GM18907 (cell line): ENCODE measurements at regions not wholly inside any gene's neighbourhood (a gene's known extent, or its start where the extent isn't known, plus 50 kb on each side); places are given as distances from the start of the nearest gene placed in this dataset.
"Not testable (repeated sequence)": the region's sequence is repeated elsewhere in the genome, so short reads cannot be mapped to it uniquely, and the experiment has no call there.

ENCODE experiments used
- ATAC-seq: cut with Tn5 transposase; IDR thresholded peaks from one replicate; pipeline ENCODE4 v1.9.1; 2021; ENCODE audit warnings: mild to moderate bottlenecking, moderate library complexity; ENCODE audit not compliant: unreplicated experiment

GRCh38 chr9:66152406-66152805 is 415.5 kb downstream of the FOXD4L4 start:
- not testable (repeated sequence) for ATAC-seq

- peak; percentile 100 for ATAC-seq
Observed at GRCh38 chr9:66153021-66153725, 416.2 kb downstream of the FOXD4L4 start.

- not testable (repeated sequence) for ATAC-seq
Observed at GRCh38 chr9:66153971-66154691, 417.2 kb downstream of the FOXD4L4 start.

GRCh38 chr9:66182316-66182715 is 445.4 kb downstream of the FOXD4L4 start:
- ATAC-seq: not testable (repeated sequence)

GRCh38 chr9:66183648-66184047 is 446.7 kb downstream of the FOXD4L4 start:
- ATAC-seq: not testable (repeated sequence)

- ATAC-seq: not testable (repeated sequence)
Observed at GRCh38 chr9:66197199-66197598, 460.3 kb downstream of the FOXD4L4 start.

- ATAC-seq: not testable (repeated sequence)
Observed at GRCh38 chr9:66198421-66198820, 461.5 kb downstream of the FOXD4L4 start.

GRCh38 chr9:66206617-66207016 is 469.7 kb downstream of the FOXD4L4 start:
- peak; percentile 58 for ATAC-seq

GRCh38 chr9:66207914-66208313 is 471.0 kb downstream of the FOXD4L4 start:
- not testable (repeated sequence) for ATAC-seq

GRCh38 chr9:66244763-66245162 is 507.8 kb downstream of the FOXD4L4 start:
- not testable (repeated sequence) for ATAC-seq

GRCh38 chr9:66245481-66245880 is 508.5 kb downstream of the FOXD4L4 start:
- not testable (repeated sequence) for ATAC-seq

GRCh38 chr9:66257581-66257980 is 520.6 kb downstream of the FOXD4L4 start:
- ATAC-seq: not testable (repeated sequence)

- not testable (repeated sequence) for ATAC-seq
Observed at GRCh38 chr9:66261576-66261975, 524.6 kb downstream of the FOXD4L4 start.

GRCh38 chr9:66263621-66264020 is 526.7 kb downstream of the FOXD4L4 start:
- not testable (repeated sequence) for ATAC-seq

GRCh38 chr9:66264786-66265185 is 527.8 kb downstream of the FOXD4L4 start:
- not testable (repeated sequence) for ATAC-seq

GRCh38 chr9:66266202-66266601 is 529.3 kb downstream of the FOXD4L4 start:
- not testable (repeated sequence) for ATAC-seq

GRCh38 chr9:66266856-66267430 is 530.0 kb downstream of the FOXD4L4 start:
- not testable (repeated sequence) for ATAC-seq

- ATAC-seq: not testable (repeated sequence)
Observed at GRCh38 chr9:66267684-66268083, 530.7 kb downstream of the FOXD4L4 start.

- ATAC-seq: not testable (repeated sequence)
Observed at GRCh38 chr9:66269024-66269423, 532.1 kb downstream of the FOXD4L4 start.

- ATAC-seq: not testable (repeated sequence)
Observed at GRCh38 chr9:66269783-66270182, 532.8 kb downstream of the FOXD4L4 start.

- ATAC-seq: not testable (repeated sequence)
Observed at GRCh38 chr9:66278809-66279208, 541.9 kb downstream of the FOXD4L4 start.
